ENCODE measurements at regions not wholly inside any gene's neighbourhood (a gene's known extent, or its start where the extent isn't known, plus 50 kb on each side); places are given as distances from the start of the nearest gene placed in this dataset.

- DNase-seq, result no peak
Observed at GRCh38 chr2:188181884-188182283, 109.8 kb upstream of the GULP1 start.

GRCh38 chr2:188187726-188188125, 103.9 kb upstream of the GULP1 start:
- Histone ChIP-seq H3K27ac (no peak overlapping the region), H3K36me3 (no peaks in the 10 kb centered on the region), H3K9me3 (no peaks in the 10 kb centered on the region), H3K27me3 (no peaks in the 10 kb centered on the region), H3K4me1 (no peaks in the 10 kb centered on the region), H3K4me3 (no peak overlapping the region)
- DNase-seq (no peak), ATAC-seq (no peak)
- TF ChIP-seq CTCF (IDR thresholded peaks at IDR 0.05) (no peak), POLR2A (IDR thresholded peaks at IDR 0.05) (no peak)
- intact Hi-C loops (cut with DNase I), result no loop called here

More at GRCh38 chr2:188181884-188182283, 109.8 kb upstream of the GULP1 start:
- H3K27ac ChIP-seq, result no peak overlapping the region
- no peaks in the 10 kb centered on the region for H3K4me1 ChIP-seq
- WGBS, 4 donors, result 50 to 68% (median 57%) methylated on average over 1 of the region's 1 CpG
- TF ChIP-seq POLR2A (IDR thresholded peaks at IDR 0.05), result no peak
- no peak for TF ChIP-seq CTCF (IDR thresholded peaks at IDR 0.05)
- intact Hi-C loops (cut with DNase I), result no loop called here
- H3K27me3 ChIP-seq, result no peaks in the 10 kb centered on the region
- no peaks in the 10 kb centered on the region for H3K36me3 ChIP-seq
- H3K4me3 ChIP-seq, result no peak overlapping the region
- no peaks in the 10 kb centered on the region for H3K9me3 ChIP-seq
- no peak for ATAC-seq

- H3K27ac ChIP-seq, result no peak overlapping the region
- H3K36me3 ChIP-seq, result no peaks in the 10 kb centered on the region
- no peak for ATAC-seq
- intact Hi-C loops (cut with DNase I), result no loop called here
- no peak overlapping the region for H3K4me3 ChIP-seq
- no peaks in the 10 kb centered on the region for H3K4me1 ChIP-seq
- DNase-seq, result no peak
- WGBS, 4 donors, result 70 to 83% (median 80%) methylated on average over 3 of the region's 3 CpGs
- no peaks in the 10 kb centered on the region for H3K9me3 ChIP-seq
- TF ChIP-seq POLR2A (IDR thresholded peaks at IDR 0.05), result no peak
- TF ChIP-seq CTCF (IDR thresholded peaks at IDR 0.05), result no peak
- H3K27me3 ChIP-seq, result no peaks in the 10 kb centered on the region
Observed at GRCh38 chr2:188189356-188189755, 102.3 kb upstream of the GULP1 start.

- no peak overlapping the region for H3K4me3 ChIP-seq
- DNase-seq (no peak), ATAC-seq (no peak)
- H3K27ac ChIP-seq, result no peak overlapping the region
- no peaks in the 10 kb centered on the region for H3K36me3 ChIP-seq
- WGBS, 4 donors, result 83 to 94% (median 90%) methylated on average over 1 of the region's 1 CpG
- peaks cover 0 to 8% (median 0%) of the 10 kb centered on the region in 12 donors for H3K4me1 ChIP-seq
- H3K9me3 ChIP-seq, result no peaks in the 10 kb centered on the region
- H3K27me3 ChIP-seq, result no peaks in the 10 kb centered on the region
- TF ChIP-seq CTCF (IDR thresholded peaks at IDR 0.05) (no peak), POLR2A (IDR thresholded peaks at IDR 0.05) (no peak)
- intact Hi-C loops (cut with DNase I), result no loop called here
Observed at GRCh38 chr2:188193230-188193629, 98.4 kb upstream of the GULP1 start.

All from heart left ventricle (tissue), 16 donors.